GM12891 (cell line): ENCODE measurements at regions not wholly inside any gene's neighbourhood (a gene's known extent, or its start where the extent isn't known, plus 50 kb on each side); places are given as distances from the start of the nearest gene placed in this dataset.

Experiments
- DNase-seq: peaks from one replicate; pipeline ENCODE4 v3.0.0; 2011; ENCODE audit warnings: low spot score; ENCODE audit not compliant: insufficient read length
- FAIRE-seq: peaks from 2 replicates; lab custom pipeline; 2011; peaks lifted over from hg19 to GRCh38; lab: Jason Lieb, UNC
- PAX5 ChIP-seq: IDR thresholded peaks from 2 replicates; pipeline ENCODE4 v1.6.1; 2011; ENCODE audit warnings: low read length, moderate library complexity, mild to moderate bottlenecking; ENCODE audit not compliant: insufficient read depth, severe bottlenecking
- POLR2A ChIP-seq: IDR thresholded peaks from 2 replicates; pipeline ENCODE4 v1.6.1; 2011; ENCODE audit warnings: low read depth, low read length, control low read depth
- POLR2AphosphoS5 ChIP-seq: IDR thresholded peaks from 2 replicates; pipeline ENCODE4 v1.6.1; 2011; ENCODE audit warnings: low read depth, low read length, control low read depth
- POU2F2 ChIP-seq: IDR thresholded peaks from 2 replicates; pipeline ENCODE4 v1.6.1; 2011; ENCODE audit warnings: low read depth, mild to moderate bottlenecking, control low read depth, low read length, moderate library complexity
- SPI1 ChIP-seq: IDR thresholded peaks from 2 replicates; pipeline ENCODE4 v1.6.1; 2011; ENCODE audit warnings: low read depth, low read length, control low read depth
- TAF1 ChIP-seq: IDR thresholded peaks from 2 replicates; pipeline ENCODE4 v1.6.1; 2011; ENCODE audit warnings: low read depth, low read length, control low read depth

- TF ChIP-seq TAF1 (no peak), SPI1 (peak; percentile 83), POLR2AphosphoS5 (no peak), POU2F2 (no peak), PAX5 (no peak)
- FAIRE-seq (no peak), DNase-seq (no peak)
These were observed 165.7 kb upstream of the PTPRK start for GRCh38 chr6:128686084-128686483.

GRCh38 chr6:128676456-128676855 lies 156.1 kb upstream of the PTPRK start:
- no peak for TF ChIP-seq POLR2AphosphoS5
- TF ChIP-seq POU2F2, result no peak
- DNase-seq (no peak), FAIRE-seq (no peak)

GRCh38 chr6:128672023-128672422 lies 151.6 kb upstream of the PTPRK start:
- no peak for DNase-seq
- TF ChIP-seq POU2F2 (no peak), SPI1 (no peak), POLR2AphosphoS5 (no peak), TAF1 (no peak), POLR2A (no peak), PAX5 (no peak)

GRCh38 chr6:128667339-128667858 lies 147.0 kb upstream of the PTPRK start:
- FAIRE-seq (no peak), DNase-seq (no peak)
- TF ChIP-seq SPI1 (peak; percentile 66), POLR2AphosphoS5 (no peak)

More at GRCh38 chr6:128672023-128672422, 151.6 kb upstream of the PTPRK start:
- FAIRE-seq, result no peak

- FAIRE-seq (no peak), DNase-seq (no peak)
- TF ChIP-seq POU2F2 (no peak), SPI1 (no peak), PAX5 (no peak), POLR2A (no peak), POLR2AphosphoS5 (no peak), TAF1 (no peak)
These were observed 146.0 kb upstream of the PTPRK start for GRCh38 chr6:128666405-128666804.

- no peak for FAIRE-seq
- no peak for DNase-seq
- TF ChIP-seq POLR2AphosphoS5 (no peak), POLR2A (no peak), POU2F2 (no peak), SPI1 (no peak), PAX5 (no peak), TAF1 (no peak)
These were observed 142.8 kb upstream of the PTPRK start for GRCh38 chr6:128663238-128663637.

- TF ChIP-seq POLR2AphosphoS5, result no peak
- no peak for TF ChIP-seq PAX5
- no peak for TF ChIP-seq TAF1
- TF ChIP-seq SPI1, result no peak
- TF ChIP-seq POU2F2, result no peak
- TF ChIP-seq POLR2A, result no peak
- DNase-seq (no peak), FAIRE-seq (no peak)
These were observed 139.7 kb upstream of the PTPRK start for GRCh38 chr6:128659878-128660622.

GRCh38 chr6:128659276-128659675 lies 138.9 kb upstream of the PTPRK start:
- TF ChIP-seq TAF1, result no peak
- no peak for TF ChIP-seq POU2F2
- no peak for TF ChIP-seq POLR2AphosphoS5
- no peak for TF ChIP-seq PAX5
- TF ChIP-seq SPI1, result no peak
- DNase-seq (no peak), FAIRE-seq (no peak)

GRCh38 chr6:128657181-128657580 lies 136.8 kb upstream of the PTPRK start:
- no peak for TF ChIP-seq POLR2AphosphoS5
- peak; percentile 92 for TF ChIP-seq SPI1
- TF ChIP-seq POU2F2, result no peak
- TF ChIP-seq POLR2A, result no peak
- DNase-seq (no peak), FAIRE-seq (no peak)

- DNase-seq (no peak), FAIRE-seq (peak; percentile 23)
- no peak for TF ChIP-seq POLR2AphosphoS5
- TF ChIP-seq SPI1, result peak; percentile 63
- peak; percentile 54; the same call in 1 of the 2 replicates for TF ChIP-seq POU2F2
- TF ChIP-seq TAF1, result 0 out of 2 replicates have a peak, but pooled peaks have one; percentile 49
These were observed 135.6 kb upstream of the PTPRK start for GRCh38 chr6:128655978-128656498.
